ENCODE measurements at regions not wholly inside any gene's neighbourhood (a gene's known extent, or its start where the extent isn't known, plus 50 kb on each side); places are given as distances from the start of the nearest gene placed in this dataset.

- DNase-seq (ENCODE audit: low read depth), result no peak
These were observed 124.9 kb upstream of the KCNJ16 start for GRCh38 chr17:69949973-69950695.

- DNase-seq (ENCODE audit: low read depth), result no peak
These were observed 124.2 kb upstream of the KCNJ16 start for GRCh38 chr17:69950701-69951418.

GRCh38 chr17:69954241-69954925 is 120.6 kb upstream of the KCNJ16 start:
- DNase-seq (ENCODE audit: low read depth), result no peak

- no peak for DNase-seq (ENCODE audit: low read depth)
These were observed 117.0 kb upstream of the KCNJ16 start for GRCh38 chr17:69958063-69958462.

- DNase-seq (ENCODE audit: low read depth), result no peak
These were observed 115.7 kb upstream of the KCNJ16 start for GRCh38 chr17:69959283-69959682.

GRCh38 chr17:69960755-69961154 is 114.3 kb upstream of the KCNJ16 start:
- no peak for DNase-seq (ENCODE audit: low read depth)

GRCh38 chr17:69961501-69962145 is 113.4 kb upstream of the KCNJ16 start:
- no peak for DNase-seq (ENCODE audit: low read depth)

- no peak for DNase-seq (ENCODE audit: low read depth)
These were observed 112.5 kb upstream of the KCNJ16 start for GRCh38 chr17:69962436-69962995.

- DNase-seq (ENCODE audit: low read depth), result peak; percentile 51
These were observed 107.1 kb upstream of the KCNJ16 start for GRCh38 chr17:69967910-69968411.

GRCh38 chr17:69969897-69970296 is 105.1 kb upstream of the KCNJ16 start:
- no peak for DNase-seq (ENCODE audit: low read depth)

GRCh38 chr17:69972251-69972650 is 102.8 kb upstream of the KCNJ16 start:
- no peak for DNase-seq (ENCODE audit: low read depth)

- no peak for DNase-seq (ENCODE audit: low read depth)
These were observed 99.2 kb upstream of the KCNJ16 start for GRCh38 chr17:69975808-69976207.

- no peak for DNase-seq (ENCODE audit: low read depth)
These were observed 96.9 kb upstream of the KCNJ16 start for GRCh38 chr17:69978056-69978646.

- DNase-seq (ENCODE audit: low read depth), result no peak
These were observed 93.6 kb upstream of the KCNJ16 start for GRCh38 chr17:69981441-69981840.

- no peak for DNase-seq (ENCODE audit: low read depth)
These were observed 79.5 kb upstream of the KCNJ16 start for GRCh38 chr17:69995476-69995875.

- DNase-seq (ENCODE audit: low read depth), result no peak
These were observed 77.7 kb upstream of the KCNJ16 start for GRCh38 chr17:69997332-69997731.

- no peak for DNase-seq (ENCODE audit: low read depth)
These were observed 75.8 kb upstream of the KCNJ16 start for GRCh38 chr17:69999253-69999652.

- no peak for DNase-seq (ENCODE audit: low read depth)
These were observed 68.9 kb upstream of the KCNJ16 start for GRCh38 chr17:70006159-70006558.

- DNase-seq (ENCODE audit: low read depth), result no peak
These were observed 63.3 kb upstream of the KCNJ16 start for GRCh38 chr17:70011750-70012149.

- no peak for DNase-seq (ENCODE audit: low read depth)
These were observed 61.1 kb upstream of the KCNJ16 start for GRCh38 chr17:70013911-70014310.

- no peak for DNase-seq (ENCODE audit: low read depth)
These were observed 57.9 kb upstream of the KCNJ16 start for GRCh38 chr17:70017112-70017511.

GRCh38 chr17:70017941-70018340 is 57.1 kb upstream of the KCNJ16 start:
- DNase-seq (ENCODE audit: low read depth), result no peak
